ENCODE measurements at regions not wholly inside any gene's neighbourhood (a gene's known extent, or its start where the extent isn't known, plus 50 kb on each side); places are given as distances from the start of the nearest gene placed in this dataset.
A peak's percentile ranks its signal among the peaks of the same experiment; 100 is the strongest.

GRCh38 chr2:166610913-166611305 is 116.9 kb upstream of the SCN7A start:
- no peak overlapping the region for H3K4me3 ChIP-seq (ENCODE audit: low read depth, low read length, poor library complexity, severe bottlenecking)
- H3K4me2 ChIP-seq (ENCODE audit: low read length), result no peak overlapping the region

GRCh38 chr2:166610180-166610912 is 116.3 kb upstream of the SCN7A start:
- no peak for TF ChIP-seq EZH2 (IDR thresholded peaks at IDR 0.05; ENCODE audit: borderline replicate concordance, low read length)
- TF ChIP-seq CTCF (IDR thresholded peaks at IDR 0.05; ENCODE audit: low read length), result no peak
- Histone ChIP-seq H3K9ac (ENCODE audit: low read length) (no peak overlapping the region), H3K4me3 (ENCODE audit: low read depth, low read length, poor library complexity, severe bottlenecking) (no peak overlapping the region), H3K4me2 (ENCODE audit: low read length) (no peak overlapping the region), H3K4me1 (ENCODE audit: insufficient read depth, low read length, severe bottlenecking) (no peaks in the 10 kb centered on the region), H3K27ac (ENCODE audit: low read depth, low read length, poor library complexity, severe bottlenecking) (no peak overlapping the region), H3K36me3 (ENCODE audit: insufficient read depth, low read length) (no peaks in the 10 kb centered on the region), H4K20me1 (ENCODE audit: insufficient read depth, low read length) (no peaks in the 10 kb centered on the region), H3K27me3 (ENCODE audit: insufficient read depth, low read length) (no peaks in the 10 kb centered on the region), H3K79me2 (ENCODE audit: insufficient read depth, low read length) (no peaks in the 10 kb centered on the region), H3K9me3 (ENCODE audit: low read length) (no peaks in the 10 kb centered on the region), H2AFZ (ENCODE audit: low read length) (no peak overlapping the region), H3F3A (ENCODE audit: insufficient read depth, low read length) (no peaks in the 10 kb centered on the region), H3K9me2 (ENCODE audit: low read depth, low read length) (no peaks in the 10 kb centered on the region)

More at GRCh38 chr2:166610913-166611305, 116.9 kb upstream of the SCN7A start:
- no peaks in the 10 kb centered on the region for H4K20me1 ChIP-seq (ENCODE audit: insufficient read depth, low read length)
- H3K9ac ChIP-seq (ENCODE audit: low read length), result no peak overlapping the region
- TF ChIP-seq EZH2 (IDR thresholded peaks at IDR 0.05; ENCODE audit: borderline replicate concordance, low read length) (no peak), CTCF (IDR thresholded peaks at IDR 0.05; ENCODE audit: low read length) (no peak)
- H3K79me2 ChIP-seq (ENCODE audit: insufficient read depth, low read length), result no peaks in the 10 kb centered on the region
- H3K36me3 ChIP-seq (ENCODE audit: insufficient read depth, low read length), result no peaks in the 10 kb centered on the region
- H3K27me3 ChIP-seq (ENCODE audit: insufficient read depth, low read length), result no peaks in the 10 kb centered on the region
- no peaks in the 10 kb centered on the region for H3F3A ChIP-seq (ENCODE audit: insufficient read depth, low read length)
- no peak overlapping the region for H2AFZ ChIP-seq (ENCODE audit: low read length)
- H3K27ac ChIP-seq (ENCODE audit: low read depth, low read length, poor library complexity, severe bottlenecking), result no peak overlapping the region
- H3K9me3 ChIP-seq (ENCODE audit: low read length), result no peaks in the 10 kb centered on the region
- no peaks in the 10 kb centered on the region for H3K9me2 ChIP-seq (ENCODE audit: low read depth, low read length)
- no peaks in the 10 kb centered on the region for H3K4me1 ChIP-seq (ENCODE audit: insufficient read depth, low read length, severe bottlenecking)

- Histone ChIP-seq H3K9me2 (ENCODE audit: low read depth, low read length) (no peaks in the 10 kb centered on the region), H2AFZ (ENCODE audit: low read length) (no peak overlapping the region), H3K4me1 (ENCODE audit: insufficient read depth, low read length, severe bottlenecking) (no peaks in the 10 kb centered on the region), H3K27me3 (ENCODE audit: insufficient read depth, low read length) (no peaks in the 10 kb centered on the region), H3K27ac (ENCODE audit: low read depth, low read length, poor library complexity, severe bottlenecking) (no peak overlapping the region), H4K20me1 (ENCODE audit: insufficient read depth, low read length) (no peaks in the 10 kb centered on the region), H3K36me3 (ENCODE audit: insufficient read depth, low read length) (no peaks in the 10 kb centered on the region), H3K79me2 (ENCODE audit: insufficient read depth, low read length) (no peaks in the 10 kb centered on the region), H3F3A (ENCODE audit: insufficient read depth, low read length) (no peaks in the 10 kb centered on the region), H3K9me3 (ENCODE audit: low read length) (no peaks in the 10 kb centered on the region), H3K9ac (ENCODE audit: low read length) (no peak overlapping the region), H3K4me2 (ENCODE audit: low read length) (no peak overlapping the region), H3K4me3 (ENCODE audit: low read depth, low read length, poor library complexity, severe bottlenecking) (no peak overlapping the region)
- TF ChIP-seq CTCF (IDR thresholded peaks at IDR 0.05; ENCODE audit: low read length), result peak; percentile 15; the same call in 1 of the 2 replicates
- no peak for TF ChIP-seq EZH2 (IDR thresholded peaks at IDR 0.05; ENCODE audit: borderline replicate concordance, low read length)
Measured at GRCh38 chr2:166609183-166609959, 115.3 kb upstream of the SCN7A start.

All from OCI-LY1 (cell line).